ENCODE measurements at regions not wholly inside any gene's neighbourhood (a gene's known extent, or its start where the extent isn't known, plus 50 kb on each side); places are given as distances from the start of the nearest gene placed in this dataset.

DNA sequence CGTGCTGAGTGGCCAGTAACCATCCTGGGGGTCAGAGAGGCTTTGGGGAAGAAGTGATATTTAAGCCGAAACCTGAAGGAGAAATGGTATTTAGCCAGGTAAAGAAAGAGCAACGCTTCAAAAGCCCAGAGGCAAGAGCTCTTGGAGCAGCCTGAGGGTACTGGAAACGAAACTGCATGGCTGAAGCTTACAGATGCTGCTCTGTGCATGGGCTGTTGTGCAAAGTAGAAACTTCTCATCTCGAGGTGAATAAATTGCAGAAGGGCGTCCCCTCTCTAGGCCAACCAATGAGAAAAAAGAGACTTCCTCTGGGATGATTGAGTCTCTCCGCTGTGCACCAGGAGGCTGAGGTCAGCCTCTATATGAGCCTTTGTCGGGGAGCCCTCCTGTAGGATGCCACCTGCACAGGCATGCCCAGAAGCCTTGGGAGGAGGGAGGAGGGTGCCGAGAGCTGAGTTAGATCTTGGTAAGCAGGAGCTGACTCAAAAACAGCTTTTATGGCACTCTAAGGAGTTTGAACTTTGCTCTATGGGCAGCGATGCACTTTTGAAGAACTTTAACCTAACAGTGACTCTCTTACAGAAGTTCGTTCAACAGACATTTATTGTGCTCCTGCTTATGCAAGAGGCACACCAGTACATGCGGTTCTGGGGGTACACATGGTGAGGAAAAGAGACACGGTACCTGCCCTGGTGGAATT, 61.6 kb upstream of the EDN1 start:
- Mint-ChIP-seq H3K4me3 (ENCODE audit: low read depth, unreplicated experiment) (no peak overlapping the region), H3K4me1 (ENCODE audit: low read depth, unreplicated experiment) (peaks cover 12% of the 10 kb centered on the region), H3K27ac (ENCODE audit: unreplicated experiment) (no peak overlapping the region), H3K9me3 (ENCODE audit: low read depth, unreplicated experiment) (no peaks in the 10 kb centered on the region), H3K27me3 (ENCODE audit: unreplicated experiment) (no peaks in the 10 kb centered on the region), H3K36me3 (ENCODE audit: insufficient read depth, unreplicated experiment) (peaks cover 7% of the 10 kb centered on the region)
- CTCF ChIA-PET = no interaction called here
- no TSS peak for BruUV-seq (replicated peaks)
- intact Hi-C loops (cut with micrococcal nuclease; ENCODE audit: unreplicated experiment) = no loop called here
- DNase-seq = no peak
- TF ChIP-seq, protein P1, sequence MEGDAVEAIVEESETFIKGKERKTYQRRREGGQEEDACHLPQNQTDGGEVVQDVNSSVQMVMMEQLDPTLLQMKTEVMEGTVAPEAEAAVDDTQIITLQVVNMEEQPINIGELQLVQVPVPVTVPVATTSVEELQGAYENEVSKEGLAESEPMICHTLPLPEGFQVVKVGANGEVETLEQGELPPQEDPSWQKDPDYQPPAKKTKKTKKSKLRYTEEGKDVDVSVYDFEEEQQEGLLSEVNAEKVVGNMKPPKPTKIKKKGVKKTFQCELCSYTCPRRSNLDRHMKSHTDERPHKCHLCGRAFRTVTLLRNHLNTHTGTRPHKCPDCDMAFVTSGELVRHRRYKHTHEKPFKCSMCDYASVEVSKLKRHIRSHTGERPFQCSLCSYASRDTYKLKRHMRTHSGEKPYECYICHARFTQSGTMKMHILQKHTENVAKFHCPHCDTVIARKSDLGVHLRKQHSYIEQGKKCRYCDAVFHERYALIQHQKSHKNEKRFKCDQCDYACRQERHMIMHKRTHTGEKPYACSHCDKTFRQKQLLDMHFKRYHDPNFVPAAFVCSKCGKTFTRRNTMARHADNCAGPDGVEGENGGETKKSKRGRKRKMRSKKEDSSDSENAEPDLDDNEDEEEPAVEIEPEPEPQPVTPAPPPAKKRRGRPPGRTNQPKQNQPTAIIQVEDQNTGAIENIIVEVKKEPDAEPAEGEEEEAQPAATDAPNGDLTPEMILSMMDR (IDR thresholded peaks at IDR 0.05; ENCODE audit: unreplicated experiment) = no peak

DNA sequence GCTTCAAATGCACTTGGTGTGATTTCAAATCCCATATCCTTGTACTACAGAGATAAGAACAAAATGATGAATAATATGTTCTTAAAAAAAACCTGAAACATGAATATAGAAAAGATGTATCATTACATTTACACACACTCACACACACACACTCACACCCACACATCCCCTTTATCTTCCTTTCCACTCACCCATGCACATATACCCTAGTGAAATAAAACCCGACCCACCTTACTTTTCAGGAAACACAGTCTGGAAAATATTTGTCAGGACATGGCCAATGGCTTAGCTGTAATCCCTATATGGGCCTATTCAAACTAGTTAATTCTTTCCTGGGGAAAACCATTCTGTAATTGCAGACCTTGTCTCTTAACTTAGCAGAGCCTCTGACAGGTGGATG, 60.8 kb upstream of the EDN1 start:
- BruUV-seq (replicated peaks) = no TSS peak
- Mint-ChIP-seq H3K27me3 (ENCODE audit: unreplicated experiment) (no peaks in the 10 kb centered on the region), H3K4me3 (ENCODE audit: low read depth, unreplicated experiment) (no peak overlapping the region), H3K9me3 (ENCODE audit: low read depth, unreplicated experiment) (no peaks in the 10 kb centered on the region), H3K36me3 (ENCODE audit: insufficient read depth, unreplicated experiment) (peaks cover 7% of the 10 kb centered on the region), H3K27ac (ENCODE audit: unreplicated experiment) (no peak overlapping the region), H3K4me1 (ENCODE audit: low read depth, unreplicated experiment) (peaks cover 12% of the 10 kb centered on the region)
- intact Hi-C loops (cut with micrococcal nuclease; ENCODE audit: unreplicated experiment) = no loop called here
- DNase-seq = no peak
- TF ChIP-seq, protein P1 (IDR thresholded peaks at IDR 0.05; ENCODE audit: unreplicated experiment) = no peak
- CTCF ChIA-PET = no interaction called here

DNA sequence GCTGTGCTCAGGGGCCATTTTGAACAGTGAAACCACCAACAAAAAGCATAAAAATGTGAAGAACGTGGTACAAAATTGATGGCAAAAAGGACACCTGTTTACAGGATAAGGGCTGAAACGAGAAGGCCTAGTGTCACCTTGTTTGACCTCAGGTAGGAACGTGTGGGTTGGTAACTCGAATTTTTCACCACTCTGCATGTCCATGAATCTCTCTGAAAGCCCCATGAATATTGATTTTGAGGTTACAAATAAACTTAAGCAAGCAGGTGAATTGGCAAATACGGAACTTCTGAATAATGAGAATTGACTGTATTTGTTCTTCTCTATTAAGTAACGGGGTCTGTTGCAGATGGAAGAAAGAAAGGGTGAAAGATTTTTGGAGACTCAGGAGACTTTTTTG, 59.6 kb upstream of the EDN1 start:
- BruUV-seq (replicated peaks) = no TSS peak
- H3K27me3 Mint-ChIP-seq (ENCODE audit: unreplicated experiment) = no peaks in the 10 kb centered on the region
- H3K27ac Mint-ChIP-seq (ENCODE audit: unreplicated experiment) = no peak overlapping the region
- peaks cover 12% of the 10 kb centered on the region for H3K4me1 Mint-ChIP-seq (ENCODE audit: low read depth, unreplicated experiment)
- CTCF ChIA-PET = no interaction called here
- no peak for DNase-seq
- H3K36me3 Mint-ChIP-seq (ENCODE audit: insufficient read depth, unreplicated experiment) = peaks cover 7% of the 10 kb centered on the region
- no peaks in the 10 kb centered on the region for H3K9me3 Mint-ChIP-seq (ENCODE audit: low read depth, unreplicated experiment)
- intact Hi-C loops (cut with micrococcal nuclease; ENCODE audit: unreplicated experiment) = loop anchor here (5.0 kb wide), 1 partner anchor 643 kb away; no protein-coding TSS in a partner anchor
- no peak overlapping the region for H3K4me3 Mint-ChIP-seq (ENCODE audit: low read depth, unreplicated experiment)
- TF ChIP-seq, protein P1 (IDR thresholded peaks at IDR 0.05; ENCODE audit: unreplicated experiment) = no peak

DNA sequence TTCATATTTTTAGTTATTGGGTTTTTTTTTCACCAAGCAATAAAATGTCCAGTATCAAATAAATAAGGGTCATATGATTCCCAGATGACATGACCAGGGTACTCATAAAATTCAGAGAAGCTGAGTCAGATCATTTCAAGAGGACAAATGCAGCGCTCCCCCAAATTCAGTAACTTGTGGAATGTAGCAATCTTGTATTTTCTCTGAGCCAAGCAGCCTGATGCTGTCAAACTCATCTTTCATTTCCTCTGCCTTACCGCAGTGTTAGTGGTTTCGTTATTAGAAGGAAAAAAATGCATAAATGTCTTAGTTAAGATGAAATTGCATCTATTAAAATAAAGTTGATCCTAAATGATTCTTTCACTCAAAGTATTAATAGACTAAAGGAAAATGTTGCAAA, 57.8 kb upstream of the EDN1 start:
- Mint-ChIP-seq H3K27ac (ENCODE audit: unreplicated experiment) (no peak overlapping the region), H3K36me3 (ENCODE audit: insufficient read depth, unreplicated experiment) (peaks cover 7% of the 10 kb centered on the region), H3K4me1 (ENCODE audit: low read depth, unreplicated experiment) (peaks cover 12% of the 10 kb centered on the region), H3K27me3 (ENCODE audit: unreplicated experiment) (no peaks in the 10 kb centered on the region), H3K9me3 (ENCODE audit: low read depth, unreplicated experiment) (no peaks in the 10 kb centered on the region), H3K4me3 (ENCODE audit: low read depth, unreplicated experiment) (no peak overlapping the region)
- CTCF ChIA-PET = no interaction called here
- DNase-seq = no peak
- TF ChIP-seq, protein P1 (IDR thresholded peaks at IDR 0.05; ENCODE audit: unreplicated experiment) = no peak
- intact Hi-C loops (cut with micrococcal nuclease; ENCODE audit: unreplicated experiment) = loop anchor here (5.0 kb wide), 1 partner anchor 645 kb away; no protein-coding TSS in a partner anchor
- no TSS peak for BruUV-seq (replicated peaks)
